Endodermal cell (in vitro differentiated cells): ENCODE measurements at regions not wholly inside any gene's neighbourhood (a gene's known extent, or its start where the extent isn't known, plus 50 kb on each side); places are given as distances from the start of the nearest gene placed in this dataset.

Experiments
- DNase-seq: peaks from one replicate; pipeline ENCODE4 v3.0.0-alpha.2; 2017
- H3K27ac ChIP-seq: 2 replicates; pipeline ENCODE4 v1.5.1; 2013; ENCODE audit warnings: mild to moderate bottlenecking, low read depth, low read length, moderate library complexity
- H3K27me3 ChIP-seq: 2 replicates; pipeline ENCODE4 v1.6.1; 2013; ENCODE audit warnings: mild to moderate bottlenecking, low read length, moderate library complexity; ENCODE audit not compliant: insufficient read depth, control insufficient read depth, poor library complexity, severe bottlenecking
- H3K36me3 ChIP-seq: 2 replicates; pipeline ENCODE4 v1.7.0; 2013; ENCODE audit warnings: mild to moderate bottlenecking, low read length, moderate library complexity; ENCODE audit not compliant: control insufficient read depth, insufficient read depth
- H3K4me1 ChIP-seq: one replicate; pipeline ENCODE4 v1.7.0; 2013; ENCODE audit warnings: low read length; ENCODE audit not compliant: control insufficient read depth, insufficient read depth
- H3K4me3 ChIP-seq: 2 replicates; pipeline ENCODE4 v1.5.1; 2013; ENCODE audit warnings: mild to moderate bottlenecking, low read length, moderate library complexity
- H3K9ac ChIP-seq: 2 replicates; pipeline ENCODE4 v1.6.1; 2013; ENCODE audit warnings: mild to moderate bottlenecking, low read length, moderate library complexity; ENCODE audit not compliant: poor library complexity, severe bottlenecking; ENCODE audit errors: extremely low read depth
- H3K9me3 ChIP-seq: 2 replicates; pipeline ENCODE4 v1.6.1; 2013; ENCODE audit warnings: mild to moderate bottlenecking, low read length, moderate library complexity; ENCODE audit not compliant: control insufficient read depth
- H3K27ac Mint-ChIP-seq: 2 replicates; pipeline ENCODE4 v1.8.0; 2020; ENCODE audit warnings: mixed read lengths
- H3K27me3 Mint-ChIP-seq: 2 replicates; pipeline ENCODE4 v1.8.0; 2021; ENCODE audit warnings: mild to moderate bottlenecking, mixed read lengths; ENCODE audit not compliant: insufficient read depth
- H3K36me3 Mint-ChIP-seq: 2 replicates; pipeline ENCODE4 v1.8.0; 2020; ENCODE audit warnings: low read depth, mixed read lengths
- H3K4me1 Mint-ChIP-seq: 2 replicates; pipeline ENCODE4 v1.8.0; 2020; ENCODE audit warnings: mixed read lengths
- H3K4me3 Mint-ChIP-seq: 2 replicates; pipeline ENCODE4 v1.8.0; 2020; ENCODE audit warnings: mild to moderate bottlenecking, moderate library complexity, mixed read lengths
- H3K9me3 Mint-ChIP-seq: 2 replicates; pipeline ENCODE4 v1.8.0; 2020; ENCODE audit warnings: mild to moderate bottlenecking, mixed read lengths
- WGBS, 2 experiments: methylation state at CpG; one replicate each; pipeline versions ENCODE4 v1.1.5 to v1.1.7; 2013; ENCODE audit warnings: missing lambda C conversion rate in 2 of 2, mixed read lengths in 1 of 2; ENCODE audit not compliant: insufficient coverage in 1 of 2, insufficient read length in 1 of 2; 5-methylcytosine and 5-hydroxymethylcytosine counted together
- TF ChIP-seq, protein P1 (sequence below): fragments of 200-600 bp; sonication (generic); conservative IDR thresholded peaks from 2 replicates; pipeline ENCODE4 v1.5.0; 2021; ENCODE audit warnings: antibody characterized with exemption, mild to moderate bottlenecking

GRCh38 chrX:9352694-9353411, 112.0 kb upstream of the TBL1X start:
- no peaks in the 10 kb centered on the region for H3K36me3 ChIP-seq
- TF ChIP-seq, protein P1, sequence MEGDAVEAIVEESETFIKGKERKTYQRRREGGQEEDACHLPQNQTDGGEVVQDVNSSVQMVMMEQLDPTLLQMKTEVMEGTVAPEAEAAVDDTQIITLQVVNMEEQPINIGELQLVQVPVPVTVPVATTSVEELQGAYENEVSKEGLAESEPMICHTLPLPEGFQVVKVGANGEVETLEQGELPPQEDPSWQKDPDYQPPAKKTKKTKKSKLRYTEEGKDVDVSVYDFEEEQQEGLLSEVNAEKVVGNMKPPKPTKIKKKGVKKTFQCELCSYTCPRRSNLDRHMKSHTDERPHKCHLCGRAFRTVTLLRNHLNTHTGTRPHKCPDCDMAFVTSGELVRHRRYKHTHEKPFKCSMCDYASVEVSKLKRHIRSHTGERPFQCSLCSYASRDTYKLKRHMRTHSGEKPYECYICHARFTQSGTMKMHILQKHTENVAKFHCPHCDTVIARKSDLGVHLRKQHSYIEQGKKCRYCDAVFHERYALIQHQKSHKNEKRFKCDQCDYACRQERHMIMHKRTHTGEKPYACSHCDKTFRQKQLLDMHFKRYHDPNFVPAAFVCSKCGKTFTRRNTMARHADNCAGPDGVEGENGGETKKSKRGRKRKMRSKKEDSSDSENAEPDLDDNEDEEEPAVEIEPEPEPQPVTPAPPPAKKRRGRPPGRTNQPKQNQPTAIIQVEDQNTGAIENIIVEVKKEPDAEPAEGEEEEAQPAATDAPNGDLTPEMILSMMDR: no peak
- no peaks in the 10 kb centered on the region for H3K4me1 ChIP-seq
- H3K9ac ChIP-seq: no peak overlapping the region
- no peak overlapping the region for H3K4me3 Mint-ChIP-seq
- peaks cover 4% of the 10 kb centered on the region for H3K27me3 Mint-ChIP-seq
- H3K9me3 Mint-ChIP-seq: peaks cover 49% of the 10 kb centered on the region
- WGBS, 2 experiments: 88 to 90% methylated on average over 10 to 15 of the region's 15 CpGs
- H3K27me3 ChIP-seq: no peaks in the 10 kb centered on the region
- H3K36me3 Mint-ChIP-seq: no peaks in the 10 kb centered on the region
- no peak overlapping the region for H3K4me3 ChIP-seq
- DNase-seq: no peak
- no peak overlapping the region for H3K27ac Mint-ChIP-seq
- peaks cover 13% of the 10 kb centered on the region for H3K4me1 Mint-ChIP-seq
- no peak overlapping the region for H3K27ac ChIP-seq
- no peaks in the 10 kb centered on the region for H3K9me3 ChIP-seq

GRCh38 chrX:9354918-9355317, 109.9 kb upstream of the TBL1X start:
- H3K36me3 ChIP-seq: no peaks in the 10 kb centered on the region
- Mint-ChIP-seq H3K4me3 (no peak overlapping the region), H3K9me3 (peaks cover 44% of the 10 kb centered on the region), H3K27me3 (peaks cover 2% of the 10 kb centered on the region), H3K27ac (no peak overlapping the region), H3K4me1 (peaks cover 13% of the 10 kb centered on the region), H3K36me3 (no peaks in the 10 kb centered on the region)
- H3K9ac ChIP-seq: no peak overlapping the region
- H3K9me3 ChIP-seq: no peaks in the 10 kb centered on the region
- WGBS, 2 experiments: 96 to 100% methylated on average over 2 to 9 of the region's 9 CpGs
- no peaks in the 10 kb centered on the region for H3K27me3 ChIP-seq
- DNase-seq: no peak
- H3K27ac ChIP-seq: no peak overlapping the region
- no peak overlapping the region for H3K4me3 ChIP-seq
- TF ChIP-seq, protein P1: no peak
- no peaks in the 10 kb centered on the region for H3K4me1 ChIP-seq

DNA sequence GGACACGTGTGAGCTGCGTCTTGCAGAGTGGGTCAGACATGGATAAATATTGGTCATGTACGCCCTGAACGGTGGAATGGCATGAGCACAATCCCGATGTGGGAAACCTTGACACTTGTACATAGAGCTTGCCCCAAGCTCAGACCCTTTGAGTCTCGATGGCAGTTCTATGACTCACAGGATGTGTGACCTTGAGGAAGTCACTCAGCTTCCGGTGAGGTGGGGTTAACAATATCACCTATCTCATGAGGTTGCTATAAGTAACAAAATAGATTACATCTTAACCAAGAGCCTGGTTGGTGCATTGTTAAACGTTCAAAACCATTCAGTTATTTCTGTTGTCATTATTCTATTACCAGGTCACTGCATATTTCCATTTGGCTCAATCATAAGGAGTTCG, 109.1 kb upstream of the TBL1X start:
- H3K27me3 ChIP-seq: no peaks in the 10 kb centered on the region
- H3K4me3 ChIP-seq: no peak overlapping the region
- Mint-ChIP-seq H3K36me3 (no peaks in the 10 kb centered on the region), H3K27ac (no peak overlapping the region), H3K27me3 (peaks cover 2% of the 10 kb centered on the region), H3K4me3 (no peak overlapping the region), H3K4me1 (peaks cover 13% of the 10 kb centered on the region), H3K9me3 (peaks cover 38% of the 10 kb centered on the region)
- no peaks in the 10 kb centered on the region for H3K36me3 ChIP-seq
- no peak for DNase-seq
- TF ChIP-seq, protein P1: no peak
- H3K9ac ChIP-seq: no peak overlapping the region
- WGBS, 2 experiments: 95% methylated on average over 8 of the region's 9 CpGs; no CpG with 5 or more reads in 1 of the 2 experiments
- H3K9me3 ChIP-seq: no peaks in the 10 kb centered on the region
- H3K27ac ChIP-seq: no peak overlapping the region
- no peaks in the 10 kb centered on the region for H3K4me1 ChIP-seq
